ENCODE measurements at regions not wholly inside any gene's neighbourhood (a gene's known extent, or its start where the extent isn't known, plus 50 kb on each side); places are given as distances from the start of the nearest gene placed in this dataset.

DNA sequence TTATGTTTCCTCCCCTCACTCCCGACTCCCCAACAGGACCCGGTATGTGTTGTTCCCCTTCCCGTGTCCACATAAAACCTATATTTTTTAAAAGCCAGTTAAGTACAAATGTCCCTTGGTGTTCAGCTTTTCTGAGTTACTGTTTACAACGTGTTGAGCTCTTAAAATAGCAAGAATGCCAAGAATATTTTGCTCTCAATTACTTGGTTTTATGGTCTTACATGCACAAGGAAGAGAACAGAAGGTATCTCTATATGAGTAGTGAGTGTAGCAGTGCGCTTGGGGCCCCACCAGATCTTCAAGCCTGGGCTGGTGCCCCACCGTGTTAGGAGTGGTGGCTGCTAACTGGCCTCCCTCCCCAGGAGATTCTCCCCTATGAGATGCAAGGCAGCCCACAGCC is 75.3 kb downstream of the RIN2 start:
- no peak for TF ChIP-seq EZH2 (IDR thresholded peaks at IDR 0.05; ENCODE audit: borderline replicate concordance, low read depth, low read length, severe bottlenecking)
- TF ChIP-seq, protein P1, sequence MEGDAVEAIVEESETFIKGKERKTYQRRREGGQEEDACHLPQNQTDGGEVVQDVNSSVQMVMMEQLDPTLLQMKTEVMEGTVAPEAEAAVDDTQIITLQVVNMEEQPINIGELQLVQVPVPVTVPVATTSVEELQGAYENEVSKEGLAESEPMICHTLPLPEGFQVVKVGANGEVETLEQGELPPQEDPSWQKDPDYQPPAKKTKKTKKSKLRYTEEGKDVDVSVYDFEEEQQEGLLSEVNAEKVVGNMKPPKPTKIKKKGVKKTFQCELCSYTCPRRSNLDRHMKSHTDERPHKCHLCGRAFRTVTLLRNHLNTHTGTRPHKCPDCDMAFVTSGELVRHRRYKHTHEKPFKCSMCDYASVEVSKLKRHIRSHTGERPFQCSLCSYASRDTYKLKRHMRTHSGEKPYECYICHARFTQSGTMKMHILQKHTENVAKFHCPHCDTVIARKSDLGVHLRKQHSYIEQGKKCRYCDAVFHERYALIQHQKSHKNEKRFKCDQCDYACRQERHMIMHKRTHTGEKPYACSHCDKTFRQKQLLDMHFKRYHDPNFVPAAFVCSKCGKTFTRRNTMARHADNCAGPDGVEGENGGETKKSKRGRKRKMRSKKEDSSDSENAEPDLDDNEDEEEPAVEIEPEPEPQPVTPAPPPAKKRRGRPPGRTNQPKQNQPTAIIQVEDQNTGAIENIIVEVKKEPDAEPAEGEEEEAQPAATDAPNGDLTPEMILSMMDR (IDR thresholded peaks at IDR 0.05; ENCODE audit: borderline replicate concordance, extremely low read depth, low read length, poor library complexity, severe bottlenecking) = no peak
- no peak for DNase-seq
- Histone ChIP-seq H3K36me3 (ENCODE audit: insufficient read depth, low read length) (no peaks in the 10 kb centered on the region), H4K20me1 (ENCODE audit: insufficient read depth, low read length) (no peaks in the 10 kb centered on the region), H3K4me1 (ENCODE audit: insufficient read depth, low read length) (no peaks in the 10 kb centered on the region), H3K4me2 (ENCODE audit: insufficient read depth, low read length) (no peak overlapping the region), H2AFZ (ENCODE audit: low read depth, low read length) (no peak overlapping the region), H3K4me3 (ENCODE audit: low read depth in 1 of 2, low read length in 2 of 2) (no peak overlapping the region), H3K9me3 (ENCODE audit: insufficient read depth, low read length, severe bottlenecking) (no peaks in the 10 kb centered on the region), H3K27me3 (ENCODE audit: insufficient read depth, low read length, poor library complexity) (peaks cover 9% of the 10 kb centered on the region), H3K27ac (ENCODE audit: low read length) (no peak overlapping the region), H3K9ac (ENCODE audit: low read depth, low read length) (no peak overlapping the region), H3K79me2 (ENCODE audit: insufficient read depth, low read length) (no peaks in the 10 kb centered on the region)
- ATAC-seq (ENCODE audit: insufficient read depth, low read depth) = no peak

GRCh38 chr20:19834287-19834686 is 76.2 kb downstream of the RIN2 start:
- no peaks in the 10 kb centered on the region for H3K79me2 ChIP-seq (ENCODE audit: insufficient read depth, low read length)
- no peak overlapping the region for H3K4me3 ChIP-seq (ENCODE audit: low read depth in 1 of 2, low read length in 2 of 2)
- H3K36me3 ChIP-seq (ENCODE audit: insufficient read depth, low read length) = no peaks in the 10 kb centered on the region
- no peak overlapping the region for H2AFZ ChIP-seq (ENCODE audit: low read depth, low read length)
- ATAC-seq (ENCODE audit: insufficient read depth, low read depth) = no peak
- no peak overlapping the region for H3K9ac ChIP-seq (ENCODE audit: low read depth, low read length)
- TF ChIP-seq, protein P1 (IDR thresholded peaks at IDR 0.05; ENCODE audit: borderline replicate concordance, extremely low read depth, low read length, poor library complexity, severe bottlenecking) = no peak
- no peak for TF ChIP-seq EZH2 (IDR thresholded peaks at IDR 0.05; ENCODE audit: borderline replicate concordance, low read depth, low read length, severe bottlenecking)
- no peaks in the 10 kb centered on the region for H3K9me3 ChIP-seq (ENCODE audit: insufficient read depth, low read length, severe bottlenecking)
- no peak overlapping the region for H3K4me2 ChIP-seq (ENCODE audit: insufficient read depth, low read length)
- no peaks in the 10 kb centered on the region for H4K20me1 ChIP-seq (ENCODE audit: insufficient read depth, low read length)
- H3K27me3 ChIP-seq (ENCODE audit: insufficient read depth, low read length, poor library complexity) = peaks cover 9% of the 10 kb centered on the region
- no peaks in the 10 kb centered on the region for H3K4me1 ChIP-seq (ENCODE audit: insufficient read depth, low read length)
- H3K27ac ChIP-seq (ENCODE audit: low read length) = no peak overlapping the region
- DNase-seq = no peak

DNA sequence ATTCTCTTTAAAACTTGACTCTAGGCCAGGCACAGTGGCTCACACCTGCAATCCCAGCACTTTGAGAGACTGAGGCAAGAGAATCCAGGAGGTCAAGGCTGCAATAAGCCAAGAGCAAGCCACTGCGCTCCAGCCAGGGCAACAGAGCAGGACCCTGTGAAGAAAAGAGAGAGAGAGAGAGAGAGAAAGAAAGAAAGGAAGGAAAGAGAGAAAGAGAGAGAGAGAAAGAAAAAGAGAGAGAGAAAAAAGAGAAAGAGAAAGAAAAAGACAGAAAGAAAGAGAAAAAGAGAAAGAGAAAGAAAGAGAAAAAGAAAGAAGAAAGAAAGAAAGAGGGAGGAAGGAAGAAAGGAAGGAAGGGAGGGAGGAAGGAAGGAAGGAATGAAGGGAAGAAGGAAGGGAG is 76.7 kb downstream of the RIN2 start:
- DNase-seq (no peak), ATAC-seq (ENCODE audit: insufficient read depth, low read depth) (no peak)
- Histone ChIP-seq H3K9ac (ENCODE audit: low read depth, low read length) (no peak overlapping the region), H3K36me3 (ENCODE audit: insufficient read depth, low read length) (no peaks in the 10 kb centered on the region), H3K27ac (ENCODE audit: low read length) (no peak overlapping the region), H3K27me3 (ENCODE audit: insufficient read depth, low read length, poor library complexity) (peaks cover 9% of the 10 kb centered on the region), H3K9me3 (ENCODE audit: insufficient read depth, low read length, severe bottlenecking) (no peaks in the 10 kb centered on the region), H3K4me2 (ENCODE audit: insufficient read depth, low read length) (no peak overlapping the region), H3K4me3 (ENCODE audit: low read depth in 1 of 2, low read length in 2 of 2) (no peak overlapping the region), H2AFZ (ENCODE audit: low read depth, low read length) (no peak overlapping the region), H3K4me1 (ENCODE audit: insufficient read depth, low read length) (no peaks in the 10 kb centered on the region), H4K20me1 (ENCODE audit: insufficient read depth, low read length) (no peaks in the 10 kb centered on the region), H3K79me2 (ENCODE audit: insufficient read depth, low read length) (no peaks in the 10 kb centered on the region)
- TF ChIP-seq, protein P1 (IDR thresholded peaks at IDR 0.05; ENCODE audit: borderline replicate concordance, extremely low read depth, low read length, poor library complexity, severe bottlenecking) = no peak
- no peak for TF ChIP-seq EZH2 (IDR thresholded peaks at IDR 0.05; ENCODE audit: borderline replicate concordance, low read depth, low read length, severe bottlenecking)

Measured in DND-41 (cell line).